COLO829 (cell line): ENCODE measurements at regions not wholly inside any gene's neighbourhood (a gene's known extent, or its start where the extent isn't known, plus 50 kb on each side); places are given as distances from the start of the nearest gene placed in this dataset.
"Not testable (repeated sequence)": the region's sequence is repeated elsewhere in the genome, so short reads cannot be mapped to it uniquely, and the experiment has no call there.

Experiments used
- DNase-seq: peaks from one replicate; pipeline ENCODE4 v3.0.0; 2012; ENCODE audit warnings: low spot score

- no peak for DNase-seq
Observed at GRCh38 chr12:46518169-46518568, 145.6 kb upstream of the SLC38A2 start.

- no peak for DNase-seq
Observed at GRCh38 chr12:46517579-46517962, 145.0 kb upstream of the SLC38A2 start.

GRCh38 chr12:46516933-46517578 is 144.5 kb upstream of the SLC38A2 start:
- no peak for DNase-seq

GRCh38 chr12:46516238-46516932 is 143.8 kb upstream of the SLC38A2 start:
- no peak for DNase-seq

GRCh38 chr12:46515829-46516228 is 143.3 kb upstream of the SLC38A2 start:
- DNase-seq = no peak

GRCh38 chr12:46514886-46515285 is 142.3 kb upstream of the SLC38A2 start:
- no peak for DNase-seq

- DNase-seq = not testable (repeated sequence)
Observed at GRCh38 chr12:46510257-46510656, 137.7 kb upstream of the SLC38A2 start.

GRCh38 chr12:46509135-46509534 is 136.6 kb upstream of the SLC38A2 start:
- no peak for DNase-seq

- no peak for DNase-seq
Observed at GRCh38 chr12:46508651-46509050, 136.1 kb upstream of the SLC38A2 start.

- DNase-seq = no peak
Observed at GRCh38 chr12:46507766-46508165, 135.2 kb upstream of the SLC38A2 start.

- no peak for DNase-seq
Observed at GRCh38 chr12:46506961-46507360, 134.4 kb upstream of the SLC38A2 start.

GRCh38 chr12:46506198-46506597 is 133.6 kb upstream of the SLC38A2 start:
- no peak for DNase-seq

- DNase-seq = no peak
Observed at GRCh38 chr12:46504494-46504893, 131.9 kb upstream of the SLC38A2 start.

GRCh38 chr12:46503637-46504175 is 131.1 kb upstream of the SLC38A2 start:
- no peak for DNase-seq

GRCh38 chr12:46500673-46501072 is 128.1 kb upstream of the SLC38A2 start:
- no peak for DNase-seq

GRCh38 chr12:46499901-46500300 is 127.3 kb upstream of the SLC38A2 start:
- no peak for DNase-seq

GRCh38 chr12:46499226-46499625 is 126.7 kb upstream of the SLC38A2 start:
- no peak for DNase-seq

- DNase-seq = no peak
Observed at GRCh38 chr12:46497739-46498138, 125.2 kb upstream of the SLC38A2 start.

- DNase-seq = no peak
Observed at GRCh38 chr12:46494424-46494823, 121.9 kb upstream of the SLC38A2 start.

GRCh38 chr12:46493834-46494181 is 121.2 kb upstream of the SLC38A2 start:
- no peak for DNase-seq

GRCh38 chr12:46493150-46493833 is 120.7 kb upstream of the SLC38A2 start:
- DNase-seq = no peak

GRCh38 chr12:46492471-46493085 is 120.0 kb upstream of the SLC38A2 start:
- no peak for DNase-seq

GRCh38 chr12:46491548-46491947 is 119.0 kb upstream of the SLC38A2 start:
- DNase-seq = no peak
